OCI-LY3 (cell line): ENCODE measurements at regions not wholly inside any gene's neighbourhood (a gene's known extent, or its start where the extent isn't known, plus 50 kb on each side); places are given as distances from the start of the nearest gene placed in this dataset.

Source experiments
- CTCF ChIP-seq: fragments of 200-600, 300-600 bp; sonication (generic); IDR thresholded peaks from 2 replicates; pipeline ENCODE4 v1.5.1; 2014; ENCODE audit warnings: antibody characterized with exemption, low read length, low read depth
- EZH2phosphoT487 ChIP-seq: fragments of 200-600 bp; shearing (Covaris generic); IDR thresholded peaks from 2 replicates; pipeline ENCODE4 v1.6.1; 2018; ENCODE audit warnings: antibody characterized with exemption, mixed run types, low read depth

- TF ChIP-seq CTCF: no peak
- no peak for TF ChIP-seq EZH2phosphoT487
These were observed 164.0 kb upstream of the RASGEF1B start for GRCh38 chr4:81635739-81636138.
